Panc1 (cell line): ENCODE measurements at regions not wholly inside any gene's neighbourhood (a gene's known extent, or its start where the extent isn't known, plus 50 kb on each side); places are given as distances from the start of the nearest gene placed in this dataset.

ENCODE experiments used
- ATAC-seq: fragments of 200-7000 bp; cut with Tn5 transposase; 2 replicates; pipeline ENCODE4 v1.9.1; 2020; ENCODE audit warnings: mild to moderate bottlenecking, moderate library complexity
- BruUV-seq: library from RNA; stranded (reverse); fragments of 400-500 nt; replicated peaks from 2 replicates; lab custom pipeline; 2021; lab: Mats Ljungman, UMichigan
- CTCF ChIA-PET: fragments of 300-600 bp; sonication (Branson Sonifier 250); formaldehyde crosslinking; loops from one replicate; lab custom pipeline; 2022; ENCODE audit warnings: antibody characterized with exemption; lab: Charles Lee
- POLR2A ChIA-PET: fragments of 300-600 bp; sonication (Branson Sonifier 250); formaldehyde crosslinking; loops from one replicate; lab custom pipeline; 2022; ENCODE audit warnings: antibody characterized with exemption; lab: Charles Lee
- DNase-seq: peaks from one replicate; pipeline ENCODE4 v3.0.0-alpha.2; 2010; ENCODE audit warnings: low read depth, low spot score
- H3K27ac ChIP-seq: 2 replicates; pipeline ENCODE4 v1.5.1; 2011; ENCODE audit warnings: mild to moderate bottlenecking, low read length, inconsistent platforms
- H3K27me3 ChIP-seq: fragments of 200-500 bp; sonication (Bioruptor generic); 2 replicates; pipeline ENCODE4 v1.6.0; 2014; ENCODE audit warnings: low read length, inconsistent platforms; ENCODE audit not compliant: control insufficient read depth, insufficient read depth
- H3K36me3 ChIP-seq: fragments of 200-500 bp; sonication (Bioruptor generic); 2 replicates; pipeline ENCODE4 v1.5.1; 2014; ENCODE audit warnings: inconsistent platforms, mild to moderate bottlenecking, low read length, moderate library complexity; ENCODE audit not compliant: control insufficient read depth, insufficient read depth
- H3K4me1 ChIP-seq: 2 replicates; pipeline ENCODE4 v1.5.1; 2011; ENCODE audit warnings: inconsistent platforms, mild to moderate bottlenecking, low read length, moderate library complexity; ENCODE audit not compliant: control insufficient read depth, insufficient read depth
- H3K4me3 ChIP-seq, 2 experiments: 2 replicates each; pipeline ENCODE4 v1.5.1; 2011 to 2012; ENCODE audit warnings: low read depth in 2 of 2, low read length in 2 of 2, mild to moderate bottlenecking in 2 of 2, inconsistent platforms in 1 of 2, moderate library complexity in 1 of 2
- H3K9me3 ChIP-seq: fragments of 200-500 bp; sonication (Bioruptor generic); 2 replicates; pipeline ENCODE4 v1.5.1; 2014; ENCODE audit warnings: low read depth, mild to moderate bottlenecking, inconsistent platforms, low read length, moderate library complexity; ENCODE audit not compliant: control insufficient read depth, insufficient read depth
- POLR2AphosphoS5 ChIP-seq: IDR thresholded peaks from 2 replicates; pipeline ENCODE4 v1.6.1; 2012; ENCODE audit warnings: mild to moderate bottlenecking, low read depth, low read length, moderate library complexity
- REST ChIP-seq, 2 experiments: IDR thresholded peaks; 2 replicates each; pipeline ENCODE4 v1.6.1; 2011 to 2012; ENCODE audit warnings: low read depth in 2 of 2, control low read depth in 1 of 2, low read length in 1 of 2, mild to moderate bottlenecking in 1 of 2, moderate library complexity in 1 of 2; ENCODE audit not compliant: insufficient read depth in 1 of 2
- SIN3A ChIP-seq: IDR thresholded peaks from 2 replicates; pipeline ENCODE4 v1.6.1; 2012; ENCODE audit warnings: low read depth, mild to moderate bottlenecking, low read length, moderate library complexity, borderline replicate concordance; ENCODE audit not compliant: insufficient read depth
- TCF7L2 ChIP-seq: IDR thresholded peaks from 2 replicates; pipeline ENCODE4 v1.6.1; 2011; ENCODE audit warnings: mild to moderate bottlenecking, low read depth, low read length, inconsistent platforms
- in situ Hi-C: cut with HindIII; loops from 2 replicates; pipeline ENCODE4 v1.10.0; 2016; ENCODE audit warnings: low sequenced_read_pairs, low pct_unique_long_range_greater_than_20kb
- intact Hi-C: fragments of 100-400 bp; cut with micrococcal nuclease; formaldehyde crosslinking; loops from one replicate; pipeline ENCODE4 v1.10.0; 2022; ENCODE audit not compliant: unreplicated experiment
- TF ChIP-seq, protein P1 (sequence below): fragments of 450-650 bp; IDR thresholded peaks from 2 replicates; pipeline ENCODE4 v1.5.1; 2017; ENCODE audit warnings: mild to moderate bottlenecking

- CTCF ChIA-PET, result no interaction called here
- ATAC-seq, result no peak
- intact Hi-C loops, result no loop called here
Measured at GRCh38 chr1:72845381-72845780, 563.0 kb upstream of the NEGR1 start.

DNA sequence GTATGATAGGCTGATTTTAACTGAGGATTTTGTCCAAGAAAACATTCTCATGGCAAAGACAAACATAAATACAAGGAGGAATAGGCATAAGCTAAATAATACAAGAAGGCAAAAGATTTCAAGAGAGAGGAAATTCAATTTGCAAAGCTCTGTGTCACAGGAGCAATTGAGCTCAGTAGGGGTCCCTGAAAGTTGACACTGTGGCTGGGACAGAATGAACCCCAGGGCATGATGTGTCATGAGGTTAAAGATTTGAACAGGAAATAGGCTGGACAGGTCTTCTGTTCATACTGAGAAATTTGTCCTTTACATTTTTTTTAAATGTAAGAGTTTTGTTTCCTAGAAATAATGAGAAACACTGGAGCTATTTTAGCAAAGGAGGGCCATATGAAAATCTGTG, 555.4 kb upstream of the NEGR1 start:
- POLR2A ChIA-PET, result no interaction called here
- Histone ChIP-seq H3K4me1 (no peaks in the 10 kb centered on the region), H3K27ac (no peak overlapping the region), H3K4me3 (no peak overlapping the region), H3K9me3 (peaks cover 3% of the 10 kb centered on the region; the same call in 1 of the 2 replicates), H3K36me3 (no peaks in the 10 kb centered on the region), H3K27me3 (no peaks in the 10 kb centered on the region)
- ATAC-seq, result no peak
- CTCF ChIA-PET, result no interaction called here
- intact Hi-C loops (no loop called here), in situ Hi-C loops (no loop called here)
- BruUV-seq, result no TSS peak
- TF ChIP-seq, protein P1, sequence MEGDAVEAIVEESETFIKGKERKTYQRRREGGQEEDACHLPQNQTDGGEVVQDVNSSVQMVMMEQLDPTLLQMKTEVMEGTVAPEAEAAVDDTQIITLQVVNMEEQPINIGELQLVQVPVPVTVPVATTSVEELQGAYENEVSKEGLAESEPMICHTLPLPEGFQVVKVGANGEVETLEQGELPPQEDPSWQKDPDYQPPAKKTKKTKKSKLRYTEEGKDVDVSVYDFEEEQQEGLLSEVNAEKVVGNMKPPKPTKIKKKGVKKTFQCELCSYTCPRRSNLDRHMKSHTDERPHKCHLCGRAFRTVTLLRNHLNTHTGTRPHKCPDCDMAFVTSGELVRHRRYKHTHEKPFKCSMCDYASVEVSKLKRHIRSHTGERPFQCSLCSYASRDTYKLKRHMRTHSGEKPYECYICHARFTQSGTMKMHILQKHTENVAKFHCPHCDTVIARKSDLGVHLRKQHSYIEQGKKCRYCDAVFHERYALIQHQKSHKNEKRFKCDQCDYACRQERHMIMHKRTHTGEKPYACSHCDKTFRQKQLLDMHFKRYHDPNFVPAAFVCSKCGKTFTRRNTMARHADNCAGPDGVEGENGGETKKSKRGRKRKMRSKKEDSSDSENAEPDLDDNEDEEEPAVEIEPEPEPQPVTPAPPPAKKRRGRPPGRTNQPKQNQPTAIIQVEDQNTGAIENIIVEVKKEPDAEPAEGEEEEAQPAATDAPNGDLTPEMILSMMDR, result no peak
- TF ChIP-seq REST (IDR thresholded peaks at IDR 0.05; ENCODE audit: insufficient read depth in 1 of 2, low read depth in 2 of 2, low read length in 1 of 2) (no peak), POLR2AphosphoS5 (no peak), TCF7L2 (no peak), SIN3A (no peak)
- DNase-seq, result no peak

More at GRCh38 chr1:72845381-72845780, 563.0 kb upstream of the NEGR1 start:
- Histone ChIP-seq H3K4me3 (no peak overlapping the region), H3K9me3 (peaks cover 2% of the 10 kb centered on the region; the same call in 1 of the 2 replicates), H3K27me3 (no peaks in the 10 kb centered on the region), H3K4me1 (no peaks in the 10 kb centered on the region), H3K36me3 (no peaks in the 10 kb centered on the region), H3K27ac (no peak overlapping the region)
- no TSS peak for BruUV-seq
- no peak for DNase-seq
- POLR2A ChIA-PET, result no interaction called here
- in situ Hi-C loops, result no loop called here
- TF ChIP-seq, protein P1, result 0 out of 2 replicates have a peak, but pooled peaks have one; percentile 17
- TF ChIP-seq REST (IDR thresholded peaks at IDR 0.05; ENCODE audit: insufficient read depth in 1 of 2, low read depth in 2 of 2, low read length in 1 of 2), result no peak
